Thymus (tissue), 11 donors: ENCODE measurements at regions not wholly inside any gene's neighbourhood (a gene's known extent, or its start where the extent isn't known, plus 50 kb on each side); places are given as distances from the start of the nearest gene placed in this dataset.

Source experiments
- DNase-seq, 9 donors: peaks; one replicate each; pipeline ENCODE4 v3.0.0-alpha.2; 2013; ENCODE audit warnings: low spot score in 9 of 9, low read depth in 6 of 9, missing footprints in 1 of 9
- H3K27ac ChIP-seq, 2 donors: one replicate each; pipeline ENCODE4 v1.5.1; 2013; ENCODE audit warnings: control low read depth in 1 of 2, low read depth in 1 of 2, low read length in 1 of 2, mild to moderate bottlenecking in 1 of 2, moderate library complexity in 1 of 2
- H3K27me3 ChIP-seq, 2 donors: one replicate each; pipeline ENCODE4 v1.5.1; 2013; ENCODE audit warnings: low read length in 1 of 2; ENCODE audit not compliant: control insufficient read depth in 2 of 2, insufficient read depth in 1 of 2
- H3K36me3 ChIP-seq, 2 donors: one replicate each; pipeline ENCODE4 v1.5.1; 2013; ENCODE audit warnings: low read length in 1 of 2, mild to moderate bottlenecking in 1 of 2, moderate library complexity in 1 of 2; ENCODE audit not compliant: control insufficient read depth in 2 of 2, insufficient read depth in 2 of 2
- H3K4me1 ChIP-seq, 2 donors: one replicate each; pipeline ENCODE4 v1.5.1; 2013; ENCODE audit warnings: low read length in 2 of 2; ENCODE audit not compliant: control insufficient read depth in 2 of 2, insufficient read depth in 2 of 2
- H3K4me3 ChIP-seq, 2 donors: one replicate each; pipeline ENCODE4 v1.5.1; 2013; ENCODE audit warnings: low read length in 2 of 2, control low read depth in 1 of 2, mild to moderate bottlenecking in 1 of 2
- H3K9me3 ChIP-seq, 2 donors: one replicate each; pipeline ENCODE4 v1.5.1; 2013; ENCODE audit warnings: low read length in 1 of 2, mild to moderate bottlenecking in 1 of 2; ENCODE audit not compliant: control insufficient read depth in 2 of 2, insufficient read depth in 1 of 2
- WGBS: extraction: QIAGEN DNeasy Blood & Tissue Kit; methylation state at CpG from one replicate; pipeline ENCODE4 v1.1.7; 2013; 5-methylcytosine and 5-hydroxymethylcytosine counted together
- donor health status: healthy.

- H3K27me3 ChIP-seq: peaks cover 12 to 49% of the 10 kb centered on the region in 2 donors
- no peak for DNase-seq
- 77% methylated on average over 6 of the region's 6 CpGs for WGBS
- peaks cover 4 to 11% of the 10 kb centered on the region in 2 donors for H3K4me1 ChIP-seq
- H3K36me3 ChIP-seq: no peaks in the 10 kb centered on the region
- H3K4me3 ChIP-seq: no peak overlapping the region
- H3K27ac ChIP-seq: no peak overlapping the region
- H3K9me3 ChIP-seq: no peaks in the 10 kb centered on the region
These were observed 356.7 kb downstream of the SNAPC1 start for GRCh38 chr14:62118871-62119270.

DNA sequence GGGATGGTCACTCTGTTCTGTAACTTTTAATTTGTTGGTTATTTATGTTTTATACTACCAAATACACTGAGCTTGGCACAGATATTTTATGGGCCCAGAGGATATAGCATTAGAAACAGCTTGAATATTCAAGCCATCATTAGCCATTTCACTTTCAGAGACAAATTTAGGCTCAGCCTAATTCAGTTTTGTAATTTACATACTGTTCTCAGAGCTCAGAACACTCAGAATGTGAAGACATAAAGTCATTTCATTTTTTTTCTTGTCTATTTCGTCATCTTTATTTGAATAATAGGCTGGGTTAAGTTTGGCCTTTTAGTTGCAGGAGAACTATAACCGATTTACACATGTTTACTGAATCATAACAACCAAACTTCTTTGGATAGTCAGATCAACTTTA lies 361.7 kb downstream of the SNAPC1 start:
- Histone ChIP-seq H3K27me3 (peaks cover 0 to 8% of the 10 kb centered on the region in 2 donors), H3K4me1 (no peaks in the 10 kb centered on the region)
- WGBS: 49% methylated on average over 2 of the region's 2 CpGs

GRCh38 chr14:62125793-62126192 lies 363.6 kb downstream of the SNAPC1 start:
- no peaks in the 10 kb centered on the region for H3K36me3 ChIP-seq
- H3K4me3 ChIP-seq: no peak overlapping the region
- no peak for DNase-seq
- H3K27me3 ChIP-seq: peaks cover 0 to 2% of the 10 kb centered on the region in 2 donors
- H3K4me1 ChIP-seq: no peaks in the 10 kb centered on the region
- no peak overlapping the region for H3K27ac ChIP-seq
- H3K9me3 ChIP-seq: no peaks in the 10 kb centered on the region

More for the DNA sequence above, 361.7 kb downstream of the SNAPC1 start:
- H3K9me3 ChIP-seq: no peaks in the 10 kb centered on the region
- DNase-seq: no peak
- no peaks in the 10 kb centered on the region for H3K36me3 ChIP-seq
- H3K4me3 ChIP-seq: no peak overlapping the region
- H3K27ac ChIP-seq: no peak overlapping the region

GRCh38 chr14:62126879-62127478 lies 364.8 kb downstream of the SNAPC1 start:
- H3K4me3 ChIP-seq: no peak overlapping the region
- H3K36me3 ChIP-seq: no peaks in the 10 kb centered on the region
- peaks cover 0 to 2% of the 10 kb centered on the region in 2 donors for H3K27me3 ChIP-seq
- H3K4me1 ChIP-seq: no peaks in the 10 kb centered on the region
- no peaks in the 10 kb centered on the region for H3K9me3 ChIP-seq
- DNase-seq: peak; percentile 8 to 69 (median 34)
- H3K27ac ChIP-seq: no peak overlapping the region
- 19% methylated on average over 7 of the region's 7 CpGs for WGBS

- no peak for DNase-seq
- Histone ChIP-seq H3K36me3 (no peaks in the 10 kb centered on the region), H3K27ac (no peak overlapping the region), H3K4me1 (no peaks in the 10 kb centered on the region), H3K4me3 (no peak overlapping the region), H3K9me3 (no peaks in the 10 kb centered on the region), H3K27me3 (no peaks in the 10 kb centered on the region)
- 92% methylated on average over 4 of the region's 4 CpGs for WGBS
These were observed 368.2 kb downstream of the SNAPC1 start for GRCh38 chr14:62130441-62130840.

DNA sequence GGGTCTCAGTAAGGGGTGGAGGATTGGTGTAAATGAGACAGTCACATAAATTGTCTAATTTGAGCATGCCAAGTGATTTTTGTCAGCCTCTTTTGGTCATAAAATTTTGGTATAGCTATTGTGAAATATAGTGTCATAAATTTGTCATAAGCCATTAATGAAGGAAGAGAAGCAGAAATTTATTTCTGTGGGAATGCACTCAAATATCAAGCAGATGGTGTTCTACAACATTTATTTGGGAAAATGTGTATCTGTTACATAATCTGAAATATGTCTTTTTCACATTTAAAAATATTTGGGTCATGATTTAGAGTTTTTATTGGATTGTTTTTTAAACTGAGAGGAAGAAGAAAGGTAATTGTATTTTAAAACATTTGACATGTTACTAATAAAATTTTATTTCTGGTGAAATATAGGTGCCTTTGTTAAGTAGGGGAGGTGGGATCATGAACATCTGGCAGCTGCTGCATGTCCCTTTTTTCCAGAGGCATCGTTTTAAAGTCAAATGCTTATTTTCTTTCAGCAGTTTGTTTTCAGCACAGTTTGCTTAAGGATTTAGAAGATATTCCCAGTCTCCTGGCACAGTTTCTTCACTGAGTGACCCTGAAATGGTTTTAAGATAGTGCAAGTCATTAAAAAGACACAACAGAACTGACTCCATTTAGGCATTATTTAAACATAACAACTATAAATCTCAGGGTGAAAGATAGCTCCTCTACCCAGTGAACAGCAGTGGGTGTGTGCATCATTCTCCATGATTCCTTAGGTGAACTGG lies 371.7 kb downstream of the SNAPC1 start:
- no peaks in the 10 kb centered on the region for H3K4me1 ChIP-seq
- no peaks in the 10 kb centered on the region for H3K27me3 ChIP-seq
- H3K27ac ChIP-seq: no peak overlapping the region
- 73% methylated on average over 1 of the region's 1 CpG for WGBS
- H3K4me3 ChIP-seq: no peak overlapping the region
- no peak for DNase-seq
- no peaks in the 10 kb centered on the region for H3K9me3 ChIP-seq
- no peaks in the 10 kb centered on the region for H3K36me3 ChIP-seq

GRCh38 chr14:62138593-62138992 lies 376.4 kb downstream of the SNAPC1 start:
- WGBS: 61% methylated on average over 1 of the region's 1 CpG
- H3K4me3 ChIP-seq: no peak overlapping the region
- DNase-seq: no peak

DNA sequence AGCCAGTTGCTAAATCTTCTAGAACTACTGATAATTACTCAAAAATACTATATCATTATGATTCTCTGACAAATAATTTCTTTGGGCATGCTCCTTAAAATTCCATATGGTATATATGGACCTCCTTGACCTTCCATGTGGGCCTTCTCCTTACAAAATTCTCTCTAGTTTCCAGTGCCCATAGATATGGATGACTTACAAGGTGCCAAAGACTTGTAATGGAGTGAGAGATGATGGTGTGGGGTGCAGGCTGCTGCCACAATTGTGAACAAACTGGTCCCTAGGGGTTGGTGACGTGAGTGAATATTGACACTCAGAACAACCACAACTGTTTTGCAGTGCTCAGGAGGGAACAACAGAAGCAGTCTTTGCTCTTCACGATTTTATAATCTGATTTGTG lies 378.9 kb downstream of the SNAPC1 start:
- Histone ChIP-seq H3K4me3 (no peak overlapping the region), H3K27ac (no peak overlapping the region), H3K9me3 (no peaks in the 10 kb centered on the region), H3K4me1 (no peaks in the 10 kb centered on the region), H3K27me3 (no peaks in the 10 kb centered on the region), H3K36me3 (no peaks in the 10 kb centered on the region)
- 90% methylated on average over 2 of the region's 2 CpGs for WGBS
- no peak for DNase-seq

More at GRCh38 chr14:62138593-62138992, 376.4 kb downstream of the SNAPC1 start:
- no peaks in the 10 kb centered on the region for H3K36me3 ChIP-seq
- H3K4me1 ChIP-seq: no peaks in the 10 kb centered on the region
- no peaks in the 10 kb centered on the region for H3K9me3 ChIP-seq
- H3K27ac ChIP-seq: no peak overlapping the region
- no peaks in the 10 kb centered on the region for H3K27me3 ChIP-seq

DNA sequence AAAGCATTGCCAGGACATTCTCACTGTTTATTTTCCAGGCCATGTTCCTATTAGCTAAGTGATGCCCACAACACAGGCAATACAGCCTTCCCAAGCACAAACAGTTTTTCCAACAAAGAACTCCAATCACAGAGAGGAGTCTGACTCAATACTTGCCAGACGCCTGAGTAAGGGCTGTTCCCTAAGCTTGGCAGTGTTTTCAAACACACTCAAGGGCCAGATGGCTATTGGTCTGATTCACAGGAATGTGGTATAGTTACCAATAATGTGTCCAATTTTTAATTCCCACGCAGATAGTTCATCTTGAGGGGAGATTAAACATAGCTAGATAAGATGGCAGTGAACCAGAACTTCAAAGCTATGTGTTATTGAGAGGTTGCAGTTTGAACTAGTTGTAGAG lies 381.0 kb downstream of the SNAPC1 start:
- DNase-seq: no peak
- Histone ChIP-seq H3K27me3 (no peaks in the 10 kb centered on the region), H3K9me3 (no peaks in the 10 kb centered on the region), H3K27ac (no peak overlapping the region), H3K4me3 (no peak overlapping the region), H3K36me3 (no peaks in the 10 kb centered on the region), H3K4me1 (no peaks in the 10 kb centered on the region)
- WGBS: 85% methylated on average over 2 of the region's 2 CpGs
